HG02938 (cell line): ENCODE measurements at regions not wholly inside any gene's neighbourhood (a gene's known extent, or its start where the extent isn't known, plus 50 kb on each side); places are given as distances from the start of the nearest gene placed in this dataset.

ENCODE experiments used
- ATAC-seq: cut with Tn5 transposase; IDR thresholded peaks from one replicate; pipeline ENCODE4 v1.9.1; 2021; ENCODE audit warnings: mild to moderate bottlenecking, moderate library complexity; ENCODE audit not compliant: unreplicated experiment

DNA sequence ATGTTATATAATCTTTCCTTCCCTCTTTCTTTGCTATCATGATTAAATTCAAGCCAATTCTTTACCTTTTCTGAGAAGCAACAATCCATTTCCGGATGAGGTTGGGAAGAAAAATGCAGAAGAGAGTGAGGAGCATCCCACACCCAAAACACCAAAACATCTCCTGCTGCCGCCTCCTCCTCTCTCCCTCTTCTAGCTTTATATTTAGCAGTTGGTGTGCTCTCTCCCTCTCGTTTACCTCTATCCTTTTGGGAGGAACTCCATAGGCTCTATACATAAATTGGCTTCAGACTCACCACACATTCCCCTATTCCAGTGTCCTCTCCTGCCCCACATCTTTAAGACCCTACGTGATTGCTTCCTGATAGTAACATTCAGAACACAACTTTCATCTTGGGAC lies 332.2 kb upstream of the PLXNA2 start:
- no peak for ATAC-seq

DNA sequence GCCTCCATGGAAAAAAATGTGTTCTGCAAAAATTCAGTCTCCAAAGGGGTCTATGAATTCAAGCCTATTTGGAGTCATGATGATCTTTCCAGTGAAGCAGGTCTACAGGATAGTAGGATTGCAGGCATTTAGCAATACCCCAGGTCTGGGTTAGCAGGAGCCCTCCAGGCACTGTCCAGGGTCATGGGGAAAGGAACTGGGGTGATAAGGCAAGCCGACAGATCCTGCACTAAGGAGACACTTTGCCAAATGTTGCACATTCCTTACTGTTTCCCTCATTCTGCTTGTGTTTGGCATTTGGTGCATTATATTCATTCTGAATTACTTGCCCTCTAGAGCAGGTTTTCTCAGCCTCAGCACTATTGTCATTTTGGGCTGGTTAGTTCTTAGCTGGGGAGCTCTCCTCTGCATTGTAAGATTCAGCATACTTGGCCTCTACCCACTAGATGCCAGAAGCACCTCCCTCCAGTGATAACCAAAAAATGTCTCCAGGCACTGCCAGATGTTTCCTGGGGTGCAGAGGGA lies 333.3 kb upstream of the PLXNA2 start:
- ATAC-seq, result no peak

DNA sequence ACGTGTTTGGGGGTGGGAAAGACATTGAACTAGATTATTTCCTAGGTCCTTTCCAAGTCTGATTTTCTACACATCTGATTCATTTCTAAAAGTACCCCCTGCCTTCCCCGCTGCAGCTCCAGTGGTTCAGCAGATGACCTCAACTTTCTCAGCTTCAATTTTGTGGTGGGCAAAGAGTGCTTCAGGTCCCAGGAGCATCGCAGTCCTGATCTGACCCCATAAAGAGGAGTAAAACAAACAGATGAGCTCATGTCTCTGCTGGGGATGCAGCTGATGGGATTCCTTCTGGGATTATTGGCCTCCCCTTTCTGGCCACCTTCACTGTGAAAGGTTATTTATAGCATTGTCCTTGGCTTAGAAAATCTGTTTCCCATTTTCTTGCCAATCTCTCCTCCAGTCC lies 337.0 kb upstream of the PLXNA2 start:
- no peak for ATAC-seq

DNA sequence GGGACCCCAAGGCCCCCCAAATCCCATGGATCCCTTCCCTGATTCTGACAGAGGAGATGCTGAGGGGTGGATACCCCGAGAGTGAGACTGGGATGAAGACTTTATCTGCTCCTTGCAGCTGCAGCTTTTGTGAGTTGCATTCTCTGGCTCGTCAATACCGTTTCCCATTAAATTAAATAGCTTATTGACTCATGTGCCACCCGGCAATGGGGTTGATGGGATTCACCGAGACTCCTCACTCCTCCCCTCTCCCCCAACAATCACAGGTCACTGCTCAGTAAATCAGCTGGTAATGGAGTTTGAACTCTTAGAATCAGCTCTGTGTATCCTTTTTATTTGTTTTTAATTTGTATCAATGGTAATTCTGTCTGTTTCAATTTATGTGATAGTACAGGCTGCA lies 337.5 kb upstream of the PLXNA2 start:
- no peak for ATAC-seq

DNA sequence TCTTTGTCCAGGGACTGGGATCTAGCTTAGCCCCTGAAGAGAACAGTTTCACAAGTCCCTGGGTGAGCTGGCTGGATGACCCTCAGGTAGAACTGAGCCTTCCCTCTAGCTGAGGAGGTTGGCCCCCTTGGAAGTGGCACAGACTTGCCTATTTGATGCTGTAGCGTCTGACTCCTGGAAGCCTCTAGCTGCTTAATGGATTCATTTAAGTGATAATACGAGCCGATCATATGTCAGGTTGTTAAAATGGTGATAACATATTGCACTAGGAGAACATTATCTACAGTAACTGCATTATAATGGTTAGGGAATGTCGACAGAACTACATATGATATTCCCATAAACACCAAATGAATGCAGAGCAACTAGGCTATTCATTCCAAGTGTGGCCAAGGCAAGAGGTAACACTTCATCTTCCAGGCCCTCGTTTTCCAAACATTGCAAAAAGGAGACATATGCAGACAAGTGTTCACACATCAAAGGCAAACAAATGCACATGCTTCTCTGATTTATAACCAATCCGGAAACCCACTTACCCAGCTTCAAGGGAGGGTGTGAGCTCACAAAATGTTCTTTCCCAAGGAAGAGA lies 340.1 kb upstream of the PLXNA2 start:
- ATAC-seq, result no peak

DNA sequence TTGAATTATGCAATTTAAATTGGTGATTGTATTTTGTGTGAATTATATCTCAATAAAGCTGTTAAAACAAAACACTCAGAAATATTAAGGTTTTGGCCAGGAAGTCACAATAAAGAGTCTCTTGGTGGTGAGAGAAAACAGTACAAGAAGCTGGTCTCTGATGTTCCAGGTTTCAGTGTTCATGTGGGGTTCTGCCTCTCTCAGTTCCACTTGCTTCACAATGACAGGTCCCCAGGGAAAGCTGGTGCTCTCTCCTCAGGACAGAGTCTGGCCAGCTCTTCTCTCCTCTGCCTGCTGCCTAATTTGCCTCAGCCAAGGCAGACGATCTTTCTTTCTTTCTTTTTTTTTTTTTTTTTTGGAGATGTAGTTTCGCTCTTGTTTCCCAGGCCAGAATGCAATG lies 342.9 kb upstream of the PLXNA2 start:
- peak; percentile 94 for ATAC-seq

DNA sequence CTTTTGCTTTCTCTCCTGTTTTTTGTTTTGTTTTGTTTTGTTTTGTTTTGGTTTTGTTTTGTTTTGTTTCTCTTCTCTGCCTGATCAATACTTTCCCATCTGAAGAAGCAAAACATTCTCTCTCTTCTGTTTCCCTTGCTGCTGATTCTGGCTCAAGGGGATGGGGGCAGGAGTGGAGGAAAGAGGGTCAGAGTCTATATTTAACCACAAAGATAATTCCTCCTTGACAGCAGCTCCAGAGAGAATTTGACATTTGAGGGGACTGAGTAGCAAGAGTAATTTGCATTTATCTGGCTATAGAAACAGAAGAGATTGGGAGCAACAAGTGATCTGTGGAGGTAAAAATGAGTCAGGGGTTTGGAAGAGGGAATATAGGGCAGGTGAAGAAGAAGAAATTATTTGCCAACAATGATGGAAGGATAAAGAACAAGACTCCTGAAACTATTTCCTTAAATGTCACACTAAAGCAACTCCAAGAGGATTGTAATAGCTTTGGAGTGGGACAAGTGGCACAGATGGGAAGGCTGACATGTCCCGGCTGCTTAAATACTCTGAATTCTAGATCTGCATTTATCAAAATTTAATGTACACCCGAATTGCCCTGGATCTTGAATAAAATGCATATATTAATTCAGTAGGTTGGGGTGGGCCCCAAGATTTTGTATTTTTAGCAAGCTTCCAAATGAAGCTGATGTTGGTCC lies 349.3 kb upstream of the PLXNA2 start:
- no peak for ATAC-seq

DNA sequence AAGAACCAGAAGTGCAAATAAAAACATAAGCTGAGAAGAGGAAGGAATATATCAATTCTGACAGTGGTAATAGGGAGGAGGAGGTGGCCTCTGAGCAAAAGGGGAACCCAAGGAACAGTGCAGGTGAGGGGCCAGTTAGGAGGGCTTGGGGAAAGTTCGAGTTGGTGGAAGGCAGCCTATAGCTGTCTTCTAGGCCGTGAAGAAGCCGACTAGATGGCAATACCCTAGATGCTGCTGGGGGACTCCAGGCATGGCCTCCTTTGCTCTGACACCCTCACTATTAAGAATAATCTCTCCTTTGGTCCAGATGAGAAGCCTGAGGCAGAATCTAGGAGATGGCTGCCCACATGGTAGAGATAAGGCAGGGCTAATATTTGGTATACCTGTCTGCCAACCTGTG lies 351.1 kb upstream of the PLXNA2 start:
- no peak for ATAC-seq

DNA sequence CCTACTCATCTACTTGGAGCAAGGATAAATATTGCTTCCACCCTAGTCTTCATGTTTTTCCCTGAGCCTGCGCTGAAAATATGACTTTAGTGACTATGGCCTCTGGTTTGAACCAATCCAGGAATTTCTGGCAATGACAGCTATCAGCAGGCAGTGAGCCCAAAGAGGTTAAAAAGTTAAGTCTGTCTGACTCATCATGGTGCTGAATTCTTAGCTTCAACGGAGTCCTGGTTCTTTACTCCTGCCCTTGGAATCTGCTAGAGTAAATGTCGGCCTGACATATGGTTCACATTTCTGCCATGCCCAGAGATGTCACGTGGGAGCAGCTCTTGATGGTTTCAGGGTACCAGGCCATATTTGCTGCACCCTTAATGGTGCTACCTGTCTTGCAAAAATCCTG lies 351.6 kb upstream of the PLXNA2 start:
- ATAC-seq, result no peak

DNA sequence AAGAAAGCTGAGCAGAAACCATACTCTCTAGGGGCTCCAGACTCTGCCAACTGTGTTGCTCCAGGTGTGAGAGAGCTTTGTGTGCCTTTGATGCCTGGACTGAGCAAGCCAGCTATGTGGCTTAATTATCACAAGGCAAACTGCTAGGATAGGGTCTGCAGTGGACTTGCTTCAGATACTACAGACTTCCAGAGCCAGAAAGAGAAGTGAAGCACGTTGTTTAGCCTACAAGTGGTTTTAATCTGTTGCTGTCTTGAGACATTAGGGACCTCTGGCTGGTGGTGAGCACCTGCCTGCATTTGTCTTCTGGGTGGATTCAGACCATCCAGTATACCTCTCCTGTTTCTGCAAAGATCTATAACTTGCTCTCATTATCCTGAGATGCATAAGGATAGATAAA lies 353.4 kb upstream of the PLXNA2 start:
- ATAC-seq, result no peak

DNA sequence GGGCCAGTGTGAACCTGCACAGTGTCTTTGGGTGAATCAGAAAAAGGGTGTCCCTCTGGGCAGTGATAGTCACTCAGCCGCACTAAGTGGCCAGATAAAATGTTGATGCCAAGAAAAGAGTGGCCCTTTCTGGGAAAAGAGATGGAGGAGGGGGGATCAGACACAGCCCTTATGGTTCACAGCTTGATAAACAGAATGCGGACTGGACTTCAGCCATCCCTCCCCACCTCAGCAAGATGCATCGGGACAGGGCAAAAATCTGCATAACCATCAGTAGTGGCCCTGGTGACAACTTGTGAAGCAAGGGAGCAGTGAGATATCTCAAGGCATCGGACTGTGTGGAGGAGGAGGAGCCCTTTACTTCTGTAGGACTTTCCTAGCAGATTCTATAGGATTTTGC lies 353.8 kb upstream of the PLXNA2 start:
- ATAC-seq, result no peak

DNA sequence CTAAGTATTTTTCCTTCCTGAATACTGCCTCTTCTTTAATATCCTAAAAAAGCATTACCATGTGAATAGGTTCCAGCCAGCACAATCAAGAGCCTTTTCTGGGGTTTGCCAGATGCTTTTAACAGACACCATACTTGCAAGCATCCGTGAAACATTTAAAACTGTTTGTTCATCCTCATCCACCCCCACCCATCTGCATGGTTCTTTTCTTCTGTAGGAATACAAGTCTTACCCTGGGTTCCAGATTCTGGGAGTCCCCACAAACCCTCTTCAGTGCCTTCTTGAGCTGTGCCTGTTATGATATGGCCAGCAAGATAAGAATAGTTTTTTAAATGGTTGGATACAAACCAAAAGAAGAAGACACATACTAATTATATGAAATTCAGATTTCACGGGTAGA lies 354.9 kb upstream of the PLXNA2 start:
- ATAC-seq, result no peak

DNA sequence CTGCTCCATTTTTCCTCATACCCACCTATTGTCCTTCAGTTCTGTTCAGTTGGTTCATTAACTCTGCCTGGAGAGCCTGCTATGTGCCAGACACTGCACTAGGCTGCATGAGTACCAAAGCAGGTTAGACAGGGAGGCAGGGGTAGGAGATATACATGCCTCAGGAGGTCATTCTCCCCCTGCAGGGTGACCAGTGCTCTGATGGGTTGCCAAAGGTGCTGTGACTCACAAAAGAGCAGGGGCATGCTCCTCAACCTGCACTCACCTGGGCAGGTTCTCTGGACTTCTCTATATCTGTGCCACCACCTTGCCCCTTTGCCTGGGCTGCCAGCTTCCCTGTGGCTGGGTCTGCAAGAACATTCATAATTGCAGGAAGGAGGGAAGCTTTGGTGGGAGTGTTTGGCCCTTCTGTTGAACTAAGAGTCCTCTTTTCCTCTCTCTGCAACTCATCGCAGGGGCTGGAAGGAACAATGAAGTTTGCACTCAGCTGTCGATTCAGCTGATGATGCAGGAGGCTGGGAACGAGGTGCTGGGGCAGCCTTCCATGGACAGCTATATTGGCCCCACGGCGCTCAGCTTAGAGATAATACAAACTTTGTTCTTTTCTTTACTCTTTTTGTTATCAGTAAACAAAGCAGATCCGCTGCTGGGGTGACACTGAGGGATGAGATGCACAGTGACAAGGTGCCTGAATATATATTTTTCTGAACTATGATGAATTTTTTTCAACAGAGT lies 356.4 kb upstream of the PLXNA2 start:
- ATAC-seq, result no peak

DNA sequence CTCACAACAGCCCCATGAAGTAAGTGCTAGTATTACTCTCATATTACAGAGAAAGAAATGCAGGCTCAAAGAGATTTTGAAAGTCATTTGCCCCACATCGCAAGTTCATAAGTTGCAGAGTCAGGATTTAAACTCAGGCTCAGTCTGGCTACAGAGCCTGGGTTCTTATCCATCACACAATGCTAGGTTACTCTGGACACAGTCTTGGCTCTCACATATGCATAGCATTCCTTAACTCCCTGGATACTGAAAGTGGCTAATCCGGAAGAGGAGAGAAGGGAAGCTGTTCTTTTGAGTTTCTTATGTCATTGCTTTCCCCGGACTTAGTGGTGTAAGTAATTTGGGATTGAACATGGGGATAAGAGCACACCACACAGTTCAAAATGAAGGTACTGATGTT lies 357.4 kb upstream of the PLXNA2 start:
- no peak for ATAC-seq

DNA sequence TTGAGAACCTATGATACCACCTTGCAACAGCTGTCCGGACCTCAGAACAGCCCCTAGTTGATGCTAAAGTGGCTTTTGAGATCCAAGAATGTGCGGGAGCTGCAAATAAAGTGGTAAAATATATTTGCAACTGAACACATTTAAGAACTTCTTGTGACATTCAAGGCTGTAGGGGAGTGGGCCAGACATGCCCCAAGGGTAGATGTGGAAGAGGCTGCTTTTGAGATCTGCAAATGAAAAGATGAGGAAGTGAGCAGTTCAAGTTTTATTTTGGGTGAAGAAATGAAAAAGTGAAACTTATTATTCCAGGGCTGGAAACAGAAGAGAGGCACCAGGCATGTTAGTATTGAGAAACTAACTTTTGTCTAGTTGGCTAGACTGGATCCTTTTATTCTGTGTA lies 359.5 kb upstream of the PLXNA2 start:
- no peak for ATAC-seq

DNA sequence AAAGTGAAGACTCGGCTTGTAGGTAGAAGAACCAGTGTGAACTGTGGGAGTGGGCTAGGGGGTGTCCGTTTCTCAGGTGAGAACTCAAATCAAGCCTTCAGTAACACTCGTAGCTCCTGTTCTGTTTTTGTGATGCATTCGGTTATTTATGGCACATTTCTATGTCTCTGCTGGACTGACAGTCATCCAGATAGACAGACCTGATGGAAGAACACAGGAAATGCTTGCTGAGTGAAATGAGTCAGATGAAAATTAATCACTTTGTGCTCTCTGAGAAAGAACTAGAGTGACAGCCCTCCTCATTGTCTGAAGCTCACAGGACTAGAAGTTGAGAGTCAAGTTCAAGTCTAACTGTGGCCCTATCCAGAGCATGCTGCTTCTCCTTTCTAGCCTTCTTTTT lies 360.1 kb upstream of the PLXNA2 start:
- ATAC-seq, result peak; percentile 96

DNA sequence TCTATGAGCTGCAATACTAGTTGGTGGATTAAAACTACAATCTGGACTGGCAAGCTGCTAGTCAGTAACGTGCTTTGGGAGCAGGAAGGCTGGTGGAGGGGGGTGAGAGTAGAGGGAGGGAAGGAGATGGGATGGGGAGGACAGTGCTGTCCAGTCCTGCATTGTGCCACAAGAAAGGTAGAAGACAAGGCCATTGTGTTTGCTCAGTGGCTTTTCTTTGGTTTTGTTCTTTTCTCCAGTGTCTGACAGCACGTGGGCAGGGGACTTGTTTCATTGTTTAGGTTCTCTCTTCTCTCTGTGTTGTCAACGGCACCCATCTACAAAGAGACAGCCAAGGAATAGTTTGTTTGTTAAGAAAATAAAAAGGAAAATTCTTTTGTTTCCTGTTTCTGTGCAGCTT lies 362.8 kb upstream of the PLXNA2 start:
- no peak for ATAC-seq

DNA sequence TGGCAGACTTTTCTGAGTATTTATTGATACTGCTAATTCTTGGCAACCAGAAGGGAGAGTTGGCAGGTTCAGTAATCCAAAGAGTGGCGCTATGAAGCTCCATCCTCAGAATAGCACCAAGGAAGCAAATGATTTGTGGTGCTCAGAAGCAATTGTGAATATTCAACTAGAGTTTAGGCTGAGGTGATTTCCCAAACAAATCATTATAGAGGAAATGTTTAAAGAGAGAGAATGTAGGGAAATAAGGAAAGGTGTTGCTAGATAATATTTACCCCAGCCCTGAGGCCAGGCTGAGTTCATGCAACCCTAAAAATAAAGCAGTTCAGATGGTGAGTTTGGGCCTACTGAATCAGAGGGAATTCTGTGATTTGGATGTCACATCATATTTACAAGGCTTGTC lies 363.4 kb upstream of the PLXNA2 start:
- no peak for ATAC-seq

DNA sequence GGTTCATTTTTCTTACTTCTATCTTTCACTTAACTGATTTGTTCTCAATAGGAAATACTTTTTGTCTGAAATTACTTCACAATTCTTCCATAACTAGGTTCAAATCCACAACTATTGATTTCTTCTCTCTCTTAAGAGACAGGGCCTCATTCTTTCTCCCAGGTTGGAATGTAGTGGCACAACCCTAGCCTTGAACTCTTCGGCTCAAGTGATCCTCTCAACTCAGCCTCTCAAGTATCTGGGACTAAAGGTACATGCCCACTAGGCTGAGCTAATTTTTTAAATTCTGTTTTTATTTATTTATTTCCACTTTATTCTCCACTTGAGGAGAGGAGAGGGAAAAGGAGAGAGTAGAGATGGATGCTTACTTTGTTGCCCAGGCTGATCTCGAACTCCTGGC lies 370.4 kb upstream of the PLXNA2 start:
- no peak for ATAC-seq

DNA sequence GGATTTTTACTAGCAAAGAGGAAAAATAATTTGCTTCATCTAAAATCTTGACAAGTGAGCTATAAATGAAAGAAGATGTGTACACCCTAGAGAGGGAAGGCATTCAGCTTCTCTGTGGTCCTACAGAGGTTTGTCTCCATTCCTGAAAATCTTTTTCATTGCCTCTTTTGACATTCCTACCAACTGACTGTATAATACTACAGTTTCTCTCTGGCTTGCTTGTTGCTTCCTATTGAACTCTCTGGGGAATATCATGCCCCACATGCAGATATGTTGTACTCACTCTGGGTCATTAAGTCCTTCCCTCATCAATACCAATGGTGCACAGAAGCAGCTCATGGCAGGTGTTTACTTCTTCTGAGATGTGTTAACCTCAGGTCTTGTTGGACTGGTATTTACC lies 371.2 kb upstream of the PLXNA2 start:
- no peak for ATAC-seq

DNA sequence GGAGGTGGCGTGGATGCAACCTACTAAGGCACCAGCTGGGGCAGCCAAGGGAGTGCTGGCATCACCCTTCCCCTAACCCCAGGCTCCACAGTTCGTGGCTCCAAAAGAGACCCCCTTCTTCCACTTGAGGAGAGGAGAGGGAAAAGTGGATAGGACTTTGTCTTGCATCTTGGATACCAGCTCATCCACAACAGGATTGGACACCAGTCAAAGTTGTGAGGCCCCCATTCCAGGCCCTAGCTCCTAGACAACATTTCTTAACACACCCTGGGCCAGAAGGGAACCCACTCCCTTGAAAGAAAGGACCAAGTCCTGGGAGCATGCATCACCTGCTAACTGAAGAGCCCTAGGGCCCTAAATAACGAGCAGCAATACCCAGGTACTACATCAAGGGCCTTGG lies 372.6 kb upstream of the PLXNA2 start:
- ATAC-seq, result no peak
